Astrocyte (in vitro differentiated cells and primary cell): ENCODE measurements at regions not wholly inside any gene's neighbourhood (a gene's known extent, or its start where the extent isn't known, plus 50 kb on each side); places are given as distances from the start of the nearest gene placed in this dataset.

ENCODE experiments used
- CTCF ChIP-seq: IDR thresholded peaks from 2 replicates; pipeline ENCODE4 v1.5.1; 2011; ENCODE audit warnings: low read depth, mild to moderate bottlenecking, inconsistent platforms, low read length, moderate library complexity; ENCODE audit not compliant: insufficient read depth
- EZH2 ChIP-seq: IDR thresholded peaks from 2 replicates; pipeline ENCODE4 v1.6.1; 2012; ENCODE audit warnings: mild to moderate bottlenecking, low read length, inconsistent platforms; ENCODE audit not compliant: insufficient read depth

- TF ChIP-seq CTCF (no peak), EZH2 (no peak)
Observed at GRCh38 chr12:5222011-5222461, 178.4 kb downstream of the KCNA5 start.
